Stimulated activated CD8-positive, alpha-beta memory T cell treated with anti-CD3 and anti-CD28 coated beads, Interleukin-7, amount 100 ng/mL, for 1 hour (primary cell): ENCODE measurements at regions not wholly inside any gene's neighbourhood (a gene's known extent, or its start where the extent isn't known, plus 50 kb on each side); places are given as distances from the start of the nearest gene placed in this dataset.

Experiments
- DNase-seq, 2 donors: peaks; one replicate each; pipeline ENCODE4 v3.0.0-alpha.2; 2020; ENCODE audit warnings: low read depth in 2 of 2

GRCh38 chr1:199102239-199102638, 463.4 kb downstream of the PTPRC start:
- no peak for DNase-seq

GRCh38 chr1:199109160-199109559, 470.3 kb downstream of the PTPRC start:
- DNase-seq: no peak

GRCh38 chr1:199112365-199112764, 473.5 kb downstream of the PTPRC start:
- DNase-seq: no peak

GRCh38 chr1:199113265-199113869, 474.5 kb downstream of the PTPRC start:
- peak; percentile 17 to 31 for DNase-seq

DNA sequence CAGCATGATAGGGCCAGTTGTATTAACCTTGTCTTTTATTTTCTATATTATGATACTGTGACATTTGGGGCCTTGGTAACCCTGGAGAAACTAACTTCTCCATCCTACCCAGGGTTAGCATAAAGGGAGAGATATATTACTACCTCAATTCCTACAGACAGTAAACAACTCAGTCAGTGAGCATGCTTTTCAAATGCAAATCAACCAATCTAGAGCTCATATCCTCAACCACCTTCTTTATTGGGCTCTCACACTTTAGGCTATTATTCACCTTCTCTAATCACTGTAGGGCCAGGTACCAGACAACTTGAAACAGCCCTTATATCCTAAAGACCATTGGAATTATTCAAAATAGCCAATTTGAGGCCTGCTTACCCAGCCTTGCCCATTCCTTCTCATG, 477.6 kb downstream of the PTPRC start:
- DNase-seq: no peak

- DNase-seq: no peak
Observed at GRCh38 chr1:199121047-199121446, 482.2 kb downstream of the PTPRC start.

DNA sequence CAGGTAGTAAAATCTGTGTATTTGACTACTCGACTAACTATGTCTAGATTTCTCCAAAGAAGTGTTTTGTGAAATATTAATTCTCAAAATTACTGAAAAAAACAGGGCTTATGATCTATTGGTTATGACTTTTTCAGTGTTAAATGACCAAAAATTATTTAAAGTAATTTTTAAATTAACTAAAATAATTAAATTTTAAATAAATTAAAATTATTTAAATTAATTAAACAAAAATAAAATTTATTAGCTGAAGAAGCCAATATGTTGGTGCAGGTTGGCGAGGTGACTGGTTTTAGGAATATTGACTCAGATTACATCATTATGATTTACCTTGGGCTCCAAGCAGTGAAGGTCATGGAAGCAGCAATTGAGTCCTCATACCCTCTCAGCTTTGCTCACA, 483.2 kb downstream of the PTPRC start:
- no peak for DNase-seq

- no peak for DNase-seq
Observed at GRCh38 chr1:199122532-199123311, 483.9 kb downstream of the PTPRC start.

- DNase-seq: no peak
Observed at GRCh38 chr1:199123615-199124014, 484.8 kb downstream of the PTPRC start.

DNA sequence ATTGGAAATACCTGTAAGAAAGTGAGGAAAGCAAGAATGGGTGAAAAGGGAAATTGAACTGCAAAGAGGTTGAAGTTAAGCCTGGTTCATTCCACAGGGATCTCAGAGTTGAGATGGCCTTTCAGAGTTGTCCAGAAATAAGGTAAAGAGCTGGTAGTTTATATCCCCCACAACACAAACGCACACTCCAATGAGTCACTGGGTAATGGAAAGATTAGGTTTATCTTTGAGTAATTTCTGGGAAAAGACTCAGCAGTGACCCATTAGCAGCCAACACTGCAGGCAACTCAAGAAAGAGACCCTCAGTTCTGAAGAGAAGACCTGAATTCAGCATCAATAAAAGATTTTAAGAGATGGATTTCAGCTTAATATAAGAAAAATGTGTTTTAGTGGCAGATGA, 485.5 kb downstream of the PTPRC start:
- DNase-seq: no peak

GRCh38 chr1:199129247-199129646, 490.4 kb downstream of the PTPRC start:
- no peak for DNase-seq

- DNase-seq: no peak
Observed at GRCh38 chr1:199132006-199132405, 493.2 kb downstream of the PTPRC start.

DNA sequence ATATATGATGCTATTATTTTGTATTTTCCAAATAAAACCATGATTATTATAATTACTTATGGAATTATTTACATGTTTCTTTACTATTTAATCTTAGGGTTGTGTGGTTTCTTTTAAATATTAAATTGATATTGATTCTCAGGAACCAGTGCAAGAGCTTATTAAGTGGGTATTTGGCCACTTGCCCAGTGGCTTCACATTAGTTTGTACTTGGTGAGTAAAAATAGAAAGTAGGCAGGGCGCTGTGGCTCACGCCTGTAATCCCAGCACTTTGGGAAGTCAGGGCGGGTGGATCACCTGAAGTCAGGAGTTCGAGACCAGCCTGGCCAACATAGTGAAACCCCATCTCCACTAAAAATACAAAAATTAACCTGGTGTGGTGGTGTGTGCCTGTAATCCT, 497.1 kb downstream of the PTPRC start:
- no peak for DNase-seq

- DNase-seq: no peak
Observed at GRCh38 chr1:199138061-199138460, 499.2 kb downstream of the PTPRC start.

GRCh38 chr1:199149591-199149990, 510.8 kb downstream of the PTPRC start:
- no peak for DNase-seq

DNA sequence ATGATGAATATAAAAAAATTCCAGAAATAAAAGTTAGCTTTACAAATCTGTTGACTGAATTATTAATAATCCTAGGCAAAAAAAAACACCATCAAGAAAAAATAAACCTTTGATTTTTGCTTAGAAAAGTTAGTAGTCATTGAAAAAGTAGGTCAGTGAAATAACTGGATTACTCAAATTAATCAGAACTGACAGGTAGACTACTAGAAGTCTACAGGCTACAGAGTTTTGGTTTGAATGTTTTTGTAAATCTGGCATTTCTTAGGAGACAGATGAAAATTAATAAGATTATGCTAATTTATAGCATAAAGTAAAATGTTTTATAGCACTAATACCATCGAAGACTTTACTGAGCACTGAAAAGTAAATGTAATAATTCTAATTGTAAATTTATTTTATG, 511.9 kb downstream of the PTPRC start:
- no peak for DNase-seq

DNA sequence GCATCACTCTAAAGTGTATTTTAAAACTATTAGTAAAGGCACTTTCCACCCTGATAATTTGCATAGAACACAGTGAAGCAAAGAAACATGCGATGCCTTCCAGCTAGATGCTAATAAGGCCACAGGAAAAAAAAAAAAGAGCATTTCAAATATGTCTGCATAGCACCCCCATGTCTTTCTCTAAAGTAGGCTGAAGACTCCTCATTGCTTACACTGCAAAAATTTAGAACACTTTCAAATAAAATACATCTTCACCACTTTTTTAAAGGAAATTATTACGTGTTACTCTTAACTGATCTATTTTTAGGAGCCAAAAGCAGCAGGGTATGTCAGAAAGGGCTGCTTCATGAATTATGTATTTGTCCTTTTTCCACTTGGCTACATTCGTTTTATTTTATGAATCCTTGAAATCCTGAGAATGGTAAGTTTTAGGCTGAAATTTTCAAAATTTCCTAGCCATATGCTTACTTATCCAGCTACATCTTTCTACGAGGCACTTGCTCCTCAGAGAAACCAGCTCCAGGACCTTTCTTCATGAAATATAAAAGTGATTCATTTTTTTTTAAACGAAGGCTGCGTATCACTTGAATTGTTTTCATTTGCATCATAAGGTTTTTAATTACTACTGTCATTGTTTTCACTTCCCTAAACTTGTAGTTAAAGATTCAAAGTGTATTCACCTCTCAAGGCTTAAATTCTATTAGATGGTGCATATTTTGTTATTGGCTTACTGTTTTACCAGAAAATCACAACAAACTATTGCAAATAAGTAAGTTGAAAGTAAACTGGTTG, 513.0 kb downstream of the PTPRC start:
- no peak for DNase-seq

DNA sequence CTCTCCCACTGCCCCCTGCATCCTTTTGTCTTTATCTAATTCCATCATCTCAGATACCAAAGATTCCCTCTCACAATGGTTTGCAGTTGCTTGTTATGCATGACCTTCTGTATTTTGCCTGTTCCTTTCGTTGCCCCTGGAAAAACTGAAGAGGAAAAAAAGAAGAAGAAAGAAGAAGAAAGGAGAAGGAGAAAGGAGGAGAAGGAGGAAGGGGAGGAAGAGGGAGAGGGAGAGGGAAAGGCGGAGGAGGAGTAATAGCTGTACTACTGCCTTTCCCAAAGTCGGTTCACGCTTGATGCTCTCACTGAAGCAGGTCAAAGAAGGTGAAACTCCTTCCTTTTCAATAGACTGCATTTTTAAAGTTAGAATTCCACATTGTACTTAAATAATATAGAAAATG, 513.8 kb downstream of the PTPRC start:
- DNase-seq: no peak

DNA sequence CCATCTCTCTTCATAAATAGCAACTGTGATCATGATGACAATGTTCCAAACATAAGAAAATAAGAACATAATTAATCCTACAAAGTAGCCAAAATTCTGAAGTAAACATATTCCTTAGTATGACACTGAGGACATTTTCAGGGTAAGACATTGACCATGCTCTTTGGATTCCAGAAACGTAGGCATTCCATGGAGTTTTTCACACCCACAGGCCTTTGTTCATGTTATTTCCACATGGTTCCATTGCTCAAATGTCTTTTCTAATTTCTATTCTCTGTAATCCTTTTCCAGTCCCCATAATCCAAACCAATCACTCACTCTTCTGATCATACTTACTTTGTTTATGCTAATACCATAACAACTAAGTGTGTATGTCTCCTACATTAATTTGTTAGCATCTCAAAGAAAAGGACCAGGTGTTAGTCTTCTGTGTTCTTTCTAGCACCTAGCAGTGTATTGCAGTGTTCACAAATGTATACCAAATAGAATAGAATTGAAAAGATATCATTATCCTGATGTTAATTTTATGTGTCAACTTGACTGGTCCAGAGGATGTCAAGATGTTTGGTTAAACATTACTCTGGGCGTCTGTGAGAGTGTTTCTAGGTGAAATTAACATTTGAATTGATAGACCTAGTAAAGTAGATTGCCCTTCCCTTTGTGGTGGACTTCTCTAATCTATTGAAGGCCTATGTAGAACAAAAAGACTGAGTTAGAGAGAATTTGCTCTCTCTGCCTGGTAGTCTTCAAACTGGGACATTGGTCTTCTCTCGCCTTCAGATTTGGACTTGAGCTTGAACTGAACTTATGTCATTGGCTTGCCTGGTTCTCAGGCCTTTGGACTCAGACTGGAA, 516.6 kb downstream of the PTPRC start:
- DNase-seq: no peak

- DNase-seq: no peak
Observed at GRCh38 chr1:199157494-199157893, 518.7 kb downstream of the PTPRC start.

GRCh38 chr1:199160521-199161318, 521.9 kb downstream of the PTPRC start:
- no peak for DNase-seq
